GM18867 (cell line): ENCODE measurements at regions not wholly inside any gene's neighbourhood (a gene's known extent, or its start where the extent isn't known, plus 50 kb on each side); places are given as distances from the start of the nearest gene placed in this dataset.
"Not testable (repeated sequence)": the region's sequence is repeated elsewhere in the genome, so short reads cannot be mapped to it uniquely, and the experiment has no call there.

Source experiments
- ATAC-seq: cut with Tn5 transposase; IDR thresholded peaks from one replicate; pipeline ENCODE4 v1.9.1; 2021; ENCODE audit warnings: mild to moderate bottlenecking, moderate library complexity; ENCODE audit not compliant: unreplicated experiment

DNA sequence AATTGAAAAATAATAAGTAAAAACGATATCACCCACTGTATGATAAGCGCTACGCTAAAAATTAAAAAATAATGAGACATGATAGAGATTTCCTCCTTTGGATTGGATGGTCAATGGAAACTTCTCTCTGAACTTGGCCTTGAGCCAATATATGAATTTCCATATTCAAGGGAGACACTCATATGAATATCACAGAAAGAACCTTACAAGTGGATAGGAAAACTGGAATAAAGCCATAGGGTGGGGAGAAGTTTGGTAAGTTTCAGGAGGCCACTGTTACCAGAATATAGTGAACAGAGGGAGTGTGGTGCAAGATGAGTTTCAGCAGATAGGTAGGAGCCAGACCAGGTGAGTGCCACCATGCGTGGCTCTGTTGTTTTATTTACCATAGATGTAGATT, 147.2 kb downstream of the SEM1 start:
- ATAC-seq, result no peak

DNA sequence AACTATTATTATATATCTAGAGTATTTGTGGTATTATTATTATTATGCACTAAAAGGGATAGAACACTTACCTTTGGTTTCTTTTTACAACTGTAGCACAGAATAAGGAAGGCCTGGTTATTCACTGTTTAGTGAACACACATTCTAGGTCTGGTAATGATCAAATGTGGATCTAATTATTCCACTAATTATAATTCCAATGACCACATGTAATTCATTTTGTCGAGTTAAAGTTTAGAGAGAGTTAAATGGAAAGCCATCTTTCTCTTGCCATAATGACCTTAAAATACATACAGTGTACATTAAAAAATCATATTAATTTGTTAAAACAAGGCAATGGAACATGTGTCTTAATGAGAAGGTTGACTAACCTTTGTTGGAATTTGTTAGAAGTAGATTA, 147.8 kb downstream of the SEM1 start:
- no peak for ATAC-seq

DNA sequence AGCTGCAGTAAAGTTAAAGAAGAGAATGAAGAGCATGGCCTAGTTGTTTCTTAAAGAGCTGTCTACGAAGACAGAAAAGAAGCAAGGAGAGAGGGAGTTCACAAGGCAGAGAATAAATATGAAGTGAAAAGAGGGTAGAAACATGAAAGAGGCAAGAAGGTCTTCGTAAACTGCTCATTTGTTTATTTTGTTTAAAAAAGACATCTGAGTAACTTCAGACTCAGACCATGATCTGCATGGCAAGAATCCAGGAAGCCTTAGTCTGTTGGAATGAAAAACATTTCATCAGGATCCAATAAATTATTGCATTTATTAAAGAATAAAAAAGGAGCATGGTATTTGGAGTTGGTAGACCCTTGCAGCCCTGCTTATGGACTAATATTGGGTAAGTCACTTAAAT, 151.1 kb downstream of the SEM1 start:
- ATAC-seq, result no peak

DNA sequence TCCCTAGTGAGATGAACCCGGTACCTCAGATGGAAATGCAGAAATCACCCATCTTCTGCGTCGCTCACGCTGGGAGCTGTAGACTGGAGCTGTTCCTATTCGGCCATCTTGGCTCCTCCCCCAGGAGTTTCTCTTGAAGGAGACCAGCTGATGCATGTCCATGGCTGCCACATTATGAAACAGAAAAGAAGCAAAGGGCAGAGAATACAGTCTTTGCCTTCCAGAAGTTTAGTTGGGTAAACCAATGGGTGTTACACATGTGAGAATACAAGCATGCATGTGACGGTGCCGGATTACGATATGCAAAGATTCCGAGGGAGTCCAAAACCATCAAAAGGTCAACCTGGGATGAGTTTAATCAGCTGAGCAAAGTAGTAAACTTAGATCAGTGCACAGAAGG, 151.6 kb downstream of the SEM1 start:
- ATAC-seq, result no peak

DNA sequence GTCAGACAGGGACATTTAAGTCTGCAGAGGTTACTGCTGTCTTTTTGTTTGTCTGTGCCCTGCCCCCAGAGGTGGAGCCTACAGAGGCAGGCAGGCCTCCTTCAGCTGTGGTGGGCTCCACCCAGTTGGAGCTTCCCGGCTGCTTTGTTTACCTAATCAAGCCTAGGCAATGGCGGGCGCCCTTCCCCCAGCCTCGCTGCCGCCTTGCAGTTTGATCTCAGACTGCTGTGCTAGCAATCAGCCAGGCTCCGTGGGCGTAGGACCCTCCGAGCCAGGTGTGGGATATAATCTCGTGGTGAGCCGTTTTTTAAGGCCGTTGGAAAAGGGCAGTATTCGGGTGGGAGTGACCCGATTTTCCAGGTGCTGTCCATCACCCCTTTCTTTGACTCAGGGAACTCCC, 152.0 kb downstream of the SEM1 start:
- not testable (repeated sequence) for ATAC-seq

DNA sequence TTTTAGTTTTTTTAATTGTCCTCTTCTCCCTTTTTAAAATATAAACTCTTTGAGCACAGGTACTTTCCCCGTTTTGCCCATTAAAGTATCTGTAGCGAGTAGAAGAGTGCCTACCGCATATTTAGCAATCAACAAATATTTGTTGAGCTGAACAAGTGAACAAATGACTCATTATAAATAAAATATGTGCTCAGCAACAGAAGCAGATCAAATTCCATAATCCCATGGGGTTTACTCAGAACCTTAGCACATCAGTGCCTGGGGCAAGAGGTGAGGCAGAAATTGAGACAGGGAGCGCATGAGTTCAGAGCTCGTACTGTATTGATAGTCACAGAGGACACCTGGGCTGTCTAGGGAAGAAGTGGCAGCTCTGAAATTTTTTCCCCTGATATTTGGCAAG, 161.0 kb downstream of the SEM1 start:
- no peak for ATAC-seq

DNA sequence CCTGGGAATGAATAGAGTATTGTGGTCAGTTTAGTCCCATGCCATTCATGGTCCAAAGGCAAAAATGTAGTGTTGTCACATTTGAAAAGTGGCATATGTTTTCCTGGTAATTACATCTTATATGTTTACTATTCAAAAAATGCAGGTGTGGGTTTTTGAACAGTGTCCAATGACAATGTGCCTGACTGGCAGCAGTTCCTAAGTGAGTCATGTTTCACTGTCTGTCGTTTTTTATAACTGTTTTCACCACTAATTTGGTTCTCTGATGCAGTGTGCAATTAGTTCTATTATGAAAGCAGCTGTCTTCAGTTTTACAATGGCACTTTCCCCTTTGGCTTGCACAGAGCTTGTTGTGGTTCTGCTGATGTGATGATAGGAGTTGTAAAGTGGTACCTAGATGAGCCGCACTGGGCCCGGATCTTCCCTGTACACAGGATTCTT, 162.3 kb downstream of the SEM1 start:
- ATAC-seq, result no peak

DNA sequence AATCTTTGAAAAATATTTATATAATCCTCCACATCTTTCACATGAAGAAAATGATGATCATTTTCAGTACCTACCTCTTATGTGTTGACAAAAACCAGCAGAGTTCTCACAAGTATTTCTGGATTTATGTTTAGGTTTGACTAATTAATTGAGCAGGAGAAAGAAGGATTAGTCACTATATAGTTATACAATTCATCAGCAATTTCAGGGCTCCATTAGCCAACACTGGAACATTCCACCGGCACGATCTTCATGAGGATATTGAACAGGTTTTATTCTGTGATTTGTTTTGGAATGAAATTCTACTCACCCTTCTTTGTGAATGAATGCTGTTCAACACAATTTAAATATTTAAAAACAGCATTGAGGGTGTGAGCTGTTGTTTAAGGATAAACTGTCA, 163.2 kb downstream of the SEM1 start:
- no peak for ATAC-seq

DNA sequence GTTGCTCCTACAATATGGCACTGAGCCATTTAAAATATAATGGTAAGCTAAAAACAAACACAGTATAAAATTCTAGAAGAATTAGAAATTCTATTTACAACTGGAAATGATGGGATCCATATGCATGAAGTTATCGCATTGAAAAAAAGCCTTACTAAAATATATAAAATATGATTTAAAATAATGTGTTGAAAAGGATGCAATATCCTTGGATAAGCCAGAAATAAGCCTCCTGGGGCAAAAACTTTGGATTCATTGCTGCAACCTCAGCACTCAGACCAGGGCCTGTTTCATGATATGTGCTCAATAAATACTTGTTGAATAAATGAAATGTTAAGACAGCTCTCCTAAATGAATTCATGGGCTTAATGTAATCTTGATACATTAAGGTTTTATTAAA, 170.2 kb downstream of the SEM1 start:
- ATAC-seq, result no peak

DNA sequence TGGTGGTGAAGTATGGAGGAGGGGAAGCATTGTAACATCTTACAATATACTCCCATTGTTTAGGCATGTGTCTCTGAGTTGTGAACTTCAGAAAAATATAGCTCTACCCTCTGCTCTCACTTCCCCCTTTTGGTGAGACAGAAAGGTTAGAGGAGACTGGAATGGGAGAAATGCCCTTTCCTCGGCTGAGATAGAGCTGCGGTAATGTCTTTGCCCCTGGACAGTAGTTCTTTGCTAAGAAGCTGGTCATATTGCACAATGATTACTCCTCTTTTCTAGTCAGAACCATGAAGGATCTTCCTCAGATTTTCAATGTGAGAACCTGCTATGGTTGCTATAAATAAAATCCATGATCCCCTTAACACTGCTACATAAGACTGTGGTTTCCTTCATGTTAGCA, 171.0 kb downstream of the SEM1 start:
- no peak for ATAC-seq

DNA sequence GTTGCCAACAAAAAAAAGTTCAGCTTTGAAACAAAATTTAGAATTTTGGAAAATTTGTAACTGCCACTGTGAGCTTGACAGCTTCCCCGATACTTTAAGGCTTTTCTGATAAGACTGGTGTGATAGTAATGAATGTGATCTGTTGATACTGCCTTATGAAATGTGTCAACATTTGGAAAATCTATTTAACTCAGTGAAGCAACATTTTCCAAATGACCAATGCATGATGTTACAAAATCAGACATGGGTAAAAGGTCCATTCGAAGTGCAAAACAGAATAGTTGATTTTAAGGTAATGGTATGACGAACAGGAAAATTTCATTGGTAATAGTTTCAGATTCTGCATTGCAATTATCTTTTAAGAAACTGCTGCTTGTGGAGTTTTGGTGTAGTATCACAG, 175.4 kb downstream of the SEM1 start:
- no peak for ATAC-seq

DNA sequence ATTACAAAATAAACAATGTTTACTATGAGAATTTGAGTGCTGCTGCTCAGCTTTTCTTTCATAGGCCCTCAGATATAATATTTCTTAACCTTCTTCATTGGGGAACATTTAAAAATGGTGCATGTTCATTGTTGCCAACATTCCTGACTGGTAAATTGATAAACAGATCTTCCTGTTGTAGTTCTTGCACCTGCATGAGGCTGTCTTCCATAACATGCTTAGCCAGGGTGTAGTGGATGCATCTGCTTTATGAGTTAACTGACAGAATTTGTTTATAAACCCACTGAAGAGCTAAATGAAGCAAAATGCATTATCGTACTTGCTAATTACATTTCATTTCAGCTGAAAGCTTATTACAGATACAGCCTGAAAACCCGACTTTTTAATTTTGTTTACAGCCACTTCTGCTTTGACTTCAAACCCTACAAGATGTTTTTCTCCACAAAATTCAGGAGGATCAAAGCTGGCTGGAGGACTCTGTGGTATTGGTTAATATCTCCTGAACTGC, 177.2 kb downstream of the SEM1 start:
- no peak for ATAC-seq

DNA sequence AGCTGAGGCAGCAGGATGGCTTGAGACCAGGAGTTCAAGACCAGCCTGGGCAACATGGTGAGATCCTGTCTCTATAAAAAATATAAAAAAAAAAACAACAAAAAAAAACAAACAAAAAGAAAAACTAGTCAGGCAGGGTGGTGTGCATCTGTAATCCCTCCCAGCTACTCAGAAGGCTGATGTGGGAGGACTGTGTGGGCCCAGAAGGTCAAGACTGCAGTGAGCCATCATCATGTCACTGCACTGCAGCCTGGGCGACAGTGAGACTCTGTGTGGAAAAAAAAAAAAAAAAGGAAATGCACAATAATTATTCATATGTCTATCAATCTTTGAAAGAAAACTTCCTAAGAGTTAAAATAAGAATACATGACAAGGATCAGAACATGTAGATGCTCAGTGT, 178.3 kb downstream of the SEM1 start:
- no peak for ATAC-seq

DNA sequence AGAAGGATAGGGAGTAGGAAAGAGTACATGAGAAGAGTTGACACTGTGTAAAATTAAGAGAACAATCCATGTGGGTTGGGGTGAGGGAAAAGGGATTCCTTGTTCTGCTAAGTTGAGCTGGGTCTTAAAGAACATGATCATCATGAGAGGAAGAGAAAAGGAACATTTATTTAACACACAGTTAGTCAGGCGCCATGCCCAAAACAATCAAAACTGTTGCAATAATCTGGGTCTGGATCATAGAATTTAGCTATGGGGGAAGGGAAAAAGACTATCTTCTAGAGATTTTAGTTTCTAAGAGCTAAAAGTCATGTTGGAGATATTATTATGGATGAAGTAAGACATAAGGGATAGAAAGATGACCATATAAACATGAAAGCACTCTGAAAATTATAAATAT, 178.9 kb downstream of the SEM1 start:
- ATAC-seq, result no peak

DNA sequence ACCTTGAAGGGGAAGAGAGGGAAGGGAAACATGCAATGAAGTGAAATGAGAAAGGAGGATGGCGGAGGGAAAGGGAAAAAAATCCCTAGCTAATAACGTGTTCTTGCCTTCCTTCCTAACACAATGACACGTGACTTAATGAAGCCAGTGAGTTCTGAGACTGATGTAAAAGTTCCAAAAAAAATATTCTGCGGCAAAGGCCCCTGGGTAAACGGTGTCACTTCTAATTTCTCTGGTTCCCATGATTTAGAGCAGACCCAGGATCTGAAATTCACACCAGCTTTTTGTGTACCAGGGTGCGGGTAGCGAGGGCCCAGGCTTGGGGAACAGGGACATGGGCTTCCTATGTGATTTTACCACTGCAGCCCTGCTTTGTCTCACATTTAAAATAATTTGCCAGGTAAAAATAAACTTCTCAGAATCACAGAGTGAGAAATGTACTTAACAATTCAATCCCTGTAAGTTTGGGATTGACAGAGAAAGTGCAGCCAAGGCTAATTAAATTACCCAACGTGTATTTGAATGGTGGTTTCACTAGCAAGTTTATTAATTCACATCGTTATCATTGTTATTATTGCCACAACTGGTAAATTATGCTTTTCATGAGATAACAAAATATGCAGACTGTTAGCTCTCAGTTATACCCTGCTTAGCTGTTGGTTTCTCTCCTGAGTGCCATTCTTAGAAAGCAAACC, 182.4 kb downstream of the SEM1 start:
- ATAC-seq, result no peak

DNA sequence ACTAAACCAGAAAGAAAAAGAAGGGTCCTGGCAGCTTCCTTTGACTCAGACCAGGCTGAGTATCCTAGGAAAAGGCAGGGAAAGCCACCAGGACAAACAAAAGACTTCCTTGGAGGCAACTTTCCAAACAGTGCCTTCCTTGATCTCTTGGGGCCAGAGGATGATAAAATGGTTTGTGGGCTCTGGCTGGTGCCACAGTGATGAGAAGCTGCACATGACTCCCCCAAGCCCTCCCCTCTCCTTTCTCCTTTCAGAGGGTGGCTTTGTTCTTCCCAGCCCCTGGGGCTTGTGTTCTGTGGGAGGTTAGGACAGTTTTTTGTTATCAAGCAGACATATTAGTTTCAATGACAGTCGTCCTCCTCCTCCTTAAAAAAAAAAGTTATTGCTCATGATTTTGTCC, 183.2 kb downstream of the SEM1 start:
- ATAC-seq, result no peak

DNA sequence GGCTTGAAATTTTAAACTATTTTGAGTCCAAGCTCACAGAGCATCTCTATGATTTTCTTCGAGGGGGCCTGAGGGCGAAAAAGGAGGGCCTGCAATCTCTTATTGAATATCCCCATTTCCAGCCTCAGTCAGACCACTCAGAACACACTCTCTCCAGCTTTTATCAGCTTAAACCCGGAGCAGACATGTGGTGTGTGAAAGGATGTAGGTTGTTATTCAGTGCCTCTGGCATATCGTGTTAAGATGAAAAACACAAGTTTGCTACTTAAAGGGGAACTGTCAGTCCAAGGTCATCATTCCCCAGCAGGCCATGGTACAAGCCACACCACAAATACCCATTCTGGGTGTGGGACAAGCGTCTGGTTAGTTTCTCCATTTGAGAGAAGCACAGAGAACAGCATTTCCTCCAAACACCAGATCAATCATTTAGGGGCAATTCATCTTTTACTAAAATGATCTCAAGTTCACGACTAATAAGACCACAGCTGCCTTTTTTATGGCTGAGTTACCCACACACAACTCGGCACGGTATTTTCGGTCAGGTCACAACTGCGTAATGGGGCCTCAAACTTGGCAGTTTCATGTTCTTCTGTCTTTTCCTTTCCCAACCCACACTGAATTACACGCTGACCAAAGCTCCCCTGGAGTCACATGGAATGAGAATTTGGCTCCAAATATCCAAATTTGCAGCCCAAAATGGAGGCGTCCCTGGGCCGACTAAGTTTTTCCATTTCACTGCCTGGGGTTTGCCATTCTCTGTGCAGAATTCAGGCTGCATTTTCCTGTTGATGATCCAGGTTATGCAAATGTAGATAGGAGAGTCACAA, 188.4 kb downstream of the SEM1 start:
- ATAC-seq, result no peak

DNA sequence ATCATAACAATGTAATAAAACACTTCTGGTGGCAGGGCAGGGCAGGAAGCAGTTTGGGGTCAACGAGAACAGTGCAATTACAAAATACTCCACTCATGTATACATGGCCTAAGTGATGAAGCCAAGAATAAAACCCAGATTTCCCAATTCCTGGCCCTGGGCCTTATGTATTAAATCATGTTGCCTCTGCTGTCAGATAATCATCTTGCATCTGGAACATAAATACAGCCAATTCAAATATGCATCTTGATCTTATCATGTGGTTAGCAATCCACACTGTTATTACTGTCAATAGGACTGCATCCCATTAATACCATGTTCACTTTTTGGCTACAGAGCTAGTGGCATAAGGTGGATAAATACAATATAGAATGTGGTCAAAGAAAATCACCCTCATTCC, 186.5 kb upstream of the SLC25A13 start:
- ATAC-seq, result no peak

DNA sequence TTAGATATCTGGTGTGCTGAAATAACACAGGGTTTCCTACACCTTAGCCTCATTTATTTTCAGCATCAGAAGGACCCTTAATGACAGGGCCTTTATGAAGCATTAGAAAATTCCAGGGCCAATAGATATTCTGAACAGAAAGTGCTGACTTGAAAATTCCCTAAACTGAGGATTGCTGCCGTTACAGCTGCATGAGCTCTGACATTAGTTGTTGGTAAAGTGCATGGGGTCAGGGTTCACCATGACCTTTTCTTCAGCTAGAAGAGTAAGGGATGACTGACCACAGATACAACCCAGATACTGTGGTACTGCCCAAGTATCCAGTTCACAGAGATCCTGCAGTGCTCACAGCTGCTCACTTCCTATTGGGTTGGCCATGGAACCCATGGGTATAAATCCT, 181.7 kb upstream of the SLC25A13 start:
- ATAC-seq, result no peak

DNA sequence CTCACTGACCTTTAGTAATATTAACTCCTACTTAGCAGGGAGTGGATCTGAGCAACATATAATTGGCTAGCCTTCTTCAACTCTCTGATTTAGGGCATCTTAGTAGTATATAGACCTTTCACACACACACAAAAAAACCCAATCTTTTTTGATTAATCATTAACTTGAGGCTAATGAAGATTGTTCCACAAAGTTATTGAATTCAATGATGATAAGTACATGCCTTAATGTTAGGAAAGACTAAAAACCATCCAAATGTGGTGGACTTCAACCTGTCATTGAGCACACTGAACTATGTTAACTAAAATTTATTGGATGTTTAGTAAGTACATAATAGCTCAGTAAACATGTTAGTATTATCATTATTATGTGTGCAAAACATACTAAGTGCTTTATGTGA, 179.4 kb upstream of the SLC25A13 start:
- no peak for ATAC-seq

DNA sequence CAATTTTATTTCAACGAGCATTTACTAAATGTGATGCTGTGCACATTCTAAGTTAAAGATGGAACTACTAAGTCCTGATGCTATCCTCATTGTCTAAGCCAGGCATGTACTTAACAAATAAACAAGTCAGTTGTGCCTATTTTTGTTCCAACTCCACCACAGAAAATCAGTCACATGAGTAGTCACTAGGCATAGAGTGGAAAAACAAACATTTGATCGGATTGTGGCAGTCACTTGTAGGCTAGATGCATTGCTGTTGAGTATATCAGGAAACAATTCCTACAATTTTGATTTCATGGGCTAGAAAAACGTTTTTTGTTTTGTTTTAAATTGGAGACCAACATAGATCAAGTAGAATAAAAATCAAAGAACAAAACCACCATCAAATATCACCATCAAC, 177.6 kb upstream of the SLC25A13 start:
- ATAC-seq, result no peak

DNA sequence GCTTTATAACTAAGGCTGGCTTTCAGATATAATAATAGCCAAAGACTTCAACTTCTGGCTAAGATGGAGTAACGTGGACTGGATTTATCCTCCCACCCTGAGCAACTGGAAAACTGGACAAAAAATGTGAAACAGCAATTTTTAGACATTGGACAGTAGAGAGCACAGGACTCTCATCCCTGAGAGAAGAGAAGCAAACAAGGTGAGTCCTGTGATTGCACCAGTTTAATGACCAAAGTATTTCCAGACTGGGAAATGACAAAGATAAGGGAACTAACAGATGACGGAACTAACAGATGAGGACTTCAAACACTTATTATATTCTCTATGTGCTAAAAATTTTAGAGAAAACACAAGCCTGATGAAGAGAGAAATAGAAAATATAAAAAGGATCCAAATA, 175.7 kb upstream of the SLC25A13 start:
- ATAC-seq, result no peak
